Nephron (organoid): ENCODE measurements at regions not wholly inside any gene's neighbourhood (a gene's known extent, or its start where the extent isn't known, plus 50 kb on each side); places are given as distances from the start of the nearest gene placed in this dataset.

ENCODE experiments used
- H3K27ac Mint-ChIP-seq, 3 experiments: 2 replicates each; pipeline ENCODE4 v1.8.0; 2020; ENCODE audit warnings: mixed read lengths in 3 of 3, mild to moderate bottlenecking in 2 of 3, moderate library complexity in 1 of 3
- H3K27me3 Mint-ChIP-seq: 2 replicates; pipeline ENCODE4 v1.8.0; 2021; ENCODE audit warnings: low read depth, mild to moderate bottlenecking, moderate library complexity, mixed read lengths
- H3K36me3 Mint-ChIP-seq: 2 replicates; pipeline ENCODE4 v1.8.0; 2020; ENCODE audit warnings: low read depth, mixed read lengths
- H3K4me1 Mint-ChIP-seq: 2 replicates; pipeline ENCODE4 v1.8.0; 2020; ENCODE audit warnings: mixed read lengths
- H3K4me3 Mint-ChIP-seq, 3 experiments: 2 replicates each; pipeline ENCODE4 v1.8.0; 2020; ENCODE audit warnings: mild to moderate bottlenecking in 3 of 3, mixed read lengths in 3 of 3, moderate library complexity in 2 of 3
- H3K9me3 Mint-ChIP-seq: 2 replicates; pipeline ENCODE4 v1.8.0; 2020; ENCODE audit warnings: mixed read lengths
- CTCF ChIP-seq, 3 experiments: fragments of 200-600 bp; sonication (generic); IDR thresholded peaks; one replicate each; pipeline ENCODE4 v1.5.0; 2021; ENCODE audit warnings: antibody characterized with exemption in 3 of 3; ENCODE audit not compliant: unreplicated experiment in 3 of 3

GRCh38 chr17:73899839-73900238, 255.6 kb upstream of the SDK2 start:
- H3K4me1 Mint-ChIP-seq: peaks cover 13% of the 10 kb centered on the region
- H3K36me3 Mint-ChIP-seq: no peaks in the 10 kb centered on the region
- no peak for TF ChIP-seq CTCF (IDR thresholded peaks at IDR 0.05; ENCODE audit: unreplicated experiment in 3 of 3)
- no peak overlapping the region for H3K4me3 Mint-ChIP-seq
- H3K27me3 Mint-ChIP-seq: peaks cover 78% of the 10 kb centered on the region
- no peak overlapping the region for H3K27ac Mint-ChIP-seq
- peaks cover 5% of the 10 kb centered on the region for H3K9me3 Mint-ChIP-seq

- no peak for TF ChIP-seq CTCF (IDR thresholded peaks at IDR 0.05; ENCODE audit: unreplicated experiment in 3 of 3)
- Mint-ChIP-seq H3K4me1 (peaks cover 13% of the 10 kb centered on the region), H3K27ac (no peak overlapping the region), H3K36me3 (no peaks in the 10 kb centered on the region), H3K9me3 (peaks cover 2% of the 10 kb centered on the region), H3K4me3 (no peak overlapping the region), H3K27me3 (peaks cover 78% of the 10 kb centered on the region)
Measured at GRCh38 chr17:73900516-73900915, 256.3 kb upstream of the SDK2 start.

DNA sequence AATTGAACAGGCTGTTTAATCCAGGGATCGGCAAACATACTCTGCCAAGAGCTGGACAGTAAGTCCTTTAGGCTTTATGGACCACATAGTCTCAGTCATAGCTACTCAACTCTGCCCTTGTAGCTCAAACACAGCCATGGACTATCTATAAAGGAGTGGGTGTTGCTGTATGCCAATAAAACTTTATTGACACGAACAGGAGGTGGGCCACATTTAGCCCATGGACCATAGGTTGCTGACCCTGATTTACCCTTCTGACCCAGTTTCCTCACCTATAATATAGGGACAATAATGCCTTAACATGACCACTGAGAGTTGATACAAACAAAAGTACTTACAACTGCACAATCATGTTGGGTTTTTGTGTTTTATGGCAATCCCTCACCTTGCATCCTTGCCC, 257.0 kb upstream of the SDK2 start:
- Mint-ChIP-seq H3K27ac (no peak overlapping the region), H3K9me3 (peaks cover 2% of the 10 kb centered on the region), H3K36me3 (no peaks in the 10 kb centered on the region), H3K4me3 (peak overlapping the region in 2 of 3 experiments; percentile 84 to 87), H3K27me3 (peaks cover 80% of the 10 kb centered on the region), H3K4me1 (peaks cover 13% of the 10 kb centered on the region)
- TF ChIP-seq CTCF (IDR thresholded peaks at IDR 0.05; ENCODE audit: unreplicated experiment in 3 of 3): no peak

DNA sequence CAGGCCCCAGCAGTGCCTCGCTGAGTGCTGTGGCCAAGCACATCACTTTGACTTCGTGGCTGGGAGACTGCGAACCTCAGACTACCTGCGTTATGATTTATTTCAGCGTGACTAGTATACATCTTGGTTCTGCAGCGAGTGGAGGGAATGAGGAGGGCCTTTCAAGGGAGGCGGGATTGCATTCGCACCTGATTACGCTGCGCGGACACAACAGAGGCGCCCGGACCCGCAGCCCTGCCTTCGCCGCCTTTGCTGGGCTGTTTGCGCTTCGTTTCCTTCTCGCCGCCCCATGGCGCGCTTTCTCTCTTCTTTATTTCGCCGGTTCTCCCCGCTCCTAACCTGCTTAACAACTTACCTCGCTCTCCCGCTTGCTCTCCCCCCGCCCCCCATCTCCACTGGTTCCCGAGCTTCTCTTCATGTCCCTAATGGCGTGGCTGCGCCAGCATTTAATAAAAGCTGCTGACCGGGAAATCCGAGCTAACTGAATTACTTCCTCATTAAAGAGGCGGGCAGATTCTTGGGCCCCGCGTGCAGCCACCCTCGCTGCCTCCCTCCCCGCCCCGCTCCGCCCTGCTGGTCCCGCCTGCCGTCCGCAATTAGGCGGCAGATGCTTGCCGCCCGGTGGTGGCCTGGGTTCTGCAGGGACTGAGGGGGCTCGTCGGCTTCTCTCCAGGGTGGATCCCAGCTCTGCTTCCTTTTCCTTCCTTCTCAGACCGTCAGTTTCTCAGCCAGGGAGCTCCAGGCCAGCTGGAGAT, 257.6 kb upstream of the SDK2 start:
- H3K4me1 Mint-ChIP-seq: peaks cover 13% of the 10 kb centered on the region
- H3K27ac Mint-ChIP-seq: peak overlapping the region in 1 of 3 experiments; percentile 10
- peaks cover 2% of the 10 kb centered on the region for H3K9me3 Mint-ChIP-seq
- no peaks in the 10 kb centered on the region for H3K36me3 Mint-ChIP-seq
- peaks cover 80% of the 10 kb centered on the region for H3K27me3 Mint-ChIP-seq
- no peak for TF ChIP-seq CTCF (IDR thresholded peaks at IDR 0.05; ENCODE audit: unreplicated experiment in 3 of 3)
- H3K4me3 Mint-ChIP-seq: peak overlapping the region; percentile 69 to 87 (median 84)

DNA sequence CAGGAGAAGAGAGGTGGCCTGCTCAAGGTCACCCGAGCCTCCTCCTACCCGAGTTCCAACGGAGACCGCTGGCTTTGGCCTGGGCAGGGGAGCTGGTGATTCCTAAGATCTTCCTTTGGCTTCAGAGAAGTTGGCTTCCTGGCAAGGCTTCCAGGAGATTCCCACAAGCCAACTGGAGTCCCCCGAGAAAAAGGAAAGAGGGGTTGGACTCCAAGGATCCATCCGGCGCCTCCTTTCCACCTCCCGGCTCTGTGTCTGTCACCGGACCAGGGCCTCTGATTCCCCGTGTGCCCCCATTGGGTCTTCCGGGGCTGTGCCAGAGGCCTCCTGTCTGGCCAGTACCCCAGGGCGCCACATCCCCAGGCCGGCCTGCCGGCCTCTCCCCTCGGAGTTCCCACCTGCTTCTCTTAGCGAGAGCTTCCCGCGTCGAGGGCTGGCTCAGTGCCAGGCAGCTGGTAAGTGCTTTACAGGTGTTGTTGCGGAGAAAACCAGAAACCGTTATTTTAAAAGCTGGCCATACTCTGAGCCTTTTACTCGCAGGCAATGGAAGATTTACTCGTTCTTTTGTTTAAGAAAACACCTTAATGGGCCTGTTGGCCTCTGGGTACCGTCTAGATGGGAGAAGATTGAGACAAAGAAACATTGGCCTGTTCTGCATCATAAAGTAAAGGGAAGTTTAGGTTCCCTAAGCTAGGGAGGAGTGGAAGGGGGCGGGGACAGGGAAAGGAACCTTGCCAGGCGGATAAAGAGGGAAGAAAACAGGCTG, 258.4 kb upstream of the SDK2 start:
- Mint-ChIP-seq H3K4me1 (peaks cover 13% of the 10 kb centered on the region), H3K4me3 (peak overlapping the region; percentile 57 to 87 (median 84)), H3K36me3 (no peaks in the 10 kb centered on the region), H3K9me3 (peaks cover 2% of the 10 kb centered on the region), H3K27ac (no peak overlapping the region), H3K27me3 (peaks cover 78% of the 10 kb centered on the region)
- TF ChIP-seq CTCF (IDR thresholded peaks at IDR 0.05; ENCODE audit: unreplicated experiment in 3 of 3): no peak
